ENCODE measurements at regions not wholly inside any gene's neighbourhood (a gene's known extent, or its start where the extent isn't known, plus 50 kb on each side); places are given as distances from the start of the nearest gene placed in this dataset.

DNA sequence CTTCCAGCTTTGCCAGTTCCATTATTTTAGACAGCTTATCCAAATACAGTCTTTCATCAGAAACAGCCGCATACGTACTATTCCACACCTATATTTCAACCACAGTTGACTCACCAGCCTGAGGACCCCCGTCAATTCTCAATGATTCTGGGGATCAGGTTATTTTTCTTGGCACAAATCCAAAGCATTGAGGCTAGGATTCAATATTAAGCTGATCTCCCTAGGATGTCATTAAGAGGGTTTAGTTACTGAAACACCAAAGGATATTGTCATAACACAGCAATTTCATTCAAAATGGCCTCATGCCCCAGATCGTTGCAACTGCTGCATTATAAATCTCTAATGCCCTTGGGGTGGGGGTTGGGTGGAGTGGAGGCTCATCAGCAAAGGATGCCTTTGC, 214.6 kb downstream of the PTEN start:
- ChIA-PET CTCF (no interaction called here), POLR2A (no interaction called here)

DNA sequence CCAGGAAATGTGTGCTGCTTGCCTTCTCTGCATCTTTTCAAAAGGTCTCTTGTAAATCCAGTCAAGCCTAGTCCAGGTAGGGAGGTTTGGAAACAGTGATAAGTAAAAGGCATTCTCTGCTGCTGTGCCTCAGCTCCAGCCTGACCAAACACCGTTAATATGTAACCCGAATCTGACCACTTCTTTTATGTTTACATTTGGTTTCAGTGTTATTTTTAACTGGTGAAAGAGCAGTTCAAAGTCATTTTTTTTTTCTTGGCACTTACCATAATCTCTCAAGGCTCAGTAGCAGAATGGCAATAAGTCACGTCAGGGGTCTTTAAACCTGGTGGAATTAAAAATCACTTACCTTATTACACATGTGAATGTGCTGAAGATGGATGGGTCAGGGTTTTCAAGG, 216.8 kb downstream of the PTEN start:
- DNase-seq (ENCODE audit: low spot score) (no peak), ATAC-seq (no peak)
- CTCF ChIA-PET: no interaction called here
- H3K36me3 Mint-ChIP-seq: no peaks in the 10 kb centered on the region
- H3K27ac Mint-ChIP-seq: no peak overlapping the region
- H3K4me1 Mint-ChIP-seq: peaks cover 16% of the 10 kb centered on the region
- TF ChIP-seq, protein P1, sequence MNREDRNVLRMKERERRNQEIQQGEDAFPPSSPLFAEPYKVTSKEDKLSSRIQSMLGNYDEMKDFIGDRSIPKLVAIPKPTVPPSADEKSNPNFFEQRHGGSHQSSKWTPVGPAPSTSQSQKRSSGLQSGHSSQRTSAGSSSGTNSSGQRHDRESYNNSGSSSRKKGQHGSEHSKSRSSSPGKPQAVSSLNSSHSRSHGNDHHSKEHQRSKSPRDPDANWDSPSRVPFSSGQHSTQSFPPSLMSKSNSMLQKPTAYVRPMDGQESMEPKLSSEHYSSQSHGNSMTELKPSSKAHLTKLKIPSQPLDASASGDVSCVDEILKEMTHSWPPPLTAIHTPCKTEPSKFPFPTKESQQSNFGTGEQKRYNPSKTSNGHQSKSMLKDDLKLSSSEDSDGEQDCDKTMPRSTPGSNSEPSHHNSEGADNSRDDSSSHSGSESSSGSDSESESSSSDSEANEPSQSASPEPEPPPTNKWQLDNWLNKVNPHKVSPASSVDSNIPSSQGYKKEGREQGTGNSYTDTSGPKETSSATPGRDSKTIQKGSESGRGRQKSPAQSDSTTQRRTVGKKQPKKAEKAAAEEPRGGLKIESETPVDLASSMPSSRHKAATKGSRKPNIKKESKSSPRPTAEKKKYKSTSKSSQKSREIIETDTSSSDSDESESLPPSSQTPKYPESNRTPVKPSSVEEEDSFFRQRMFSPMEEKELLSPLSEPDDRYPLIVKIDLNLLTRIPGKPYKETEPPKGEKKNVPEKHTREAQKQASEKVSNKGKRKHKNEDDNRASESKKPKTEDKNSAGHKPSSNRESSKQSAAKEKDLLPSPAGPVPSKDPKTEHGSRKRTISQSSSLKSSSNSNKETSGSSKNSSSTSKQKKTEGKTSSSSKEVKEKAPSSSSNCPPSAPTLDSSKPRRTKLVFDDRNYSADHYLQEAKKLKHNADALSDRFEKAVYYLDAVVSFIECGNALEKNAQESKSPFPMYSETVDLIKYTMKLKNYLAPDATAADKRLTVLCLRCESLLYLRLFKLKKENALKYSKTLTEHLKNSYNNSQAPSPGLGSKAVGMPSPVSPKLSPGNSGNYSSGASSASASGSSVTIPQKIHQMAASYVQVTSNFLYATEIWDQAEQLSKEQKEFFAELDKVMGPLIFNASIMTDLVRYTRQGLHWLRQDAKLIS (CRISPR knock-in tag; IDR thresholded peaks at IDR 0.05; ENCODE audit: borderline replicate concordance): no peak
- peak; percentile 19; the same call in 1 of the 2 replicates for TF ChIP-seq GABPB1 (CRISPR knock-in tag; IDR thresholded peaks at IDR 0.05)
- H3K9me3 Mint-ChIP-seq: no peaks in the 10 kb centered on the region
- no peak overlapping the region for H3K4me3 Mint-ChIP-seq
- H3K27me3 Mint-ChIP-seq (ENCODE audit: low read depth): no peaks in the 10 kb centered on the region
- POLR2A ChIA-PET: no interaction called here

More for the DNA sequence above, 214.6 kb downstream of the PTEN start:
- TF ChIP-seq TCF7 (CRISPR knock-in tag; IDR thresholded peaks at IDR 0.05; ENCODE audit: low read depth): no peak
- TF ChIP-seq ZNF232 (CRISPR knock-in tag; IDR thresholded peaks at IDR 0.05): no peak
- TF ChIP-seq, protein P2, sequence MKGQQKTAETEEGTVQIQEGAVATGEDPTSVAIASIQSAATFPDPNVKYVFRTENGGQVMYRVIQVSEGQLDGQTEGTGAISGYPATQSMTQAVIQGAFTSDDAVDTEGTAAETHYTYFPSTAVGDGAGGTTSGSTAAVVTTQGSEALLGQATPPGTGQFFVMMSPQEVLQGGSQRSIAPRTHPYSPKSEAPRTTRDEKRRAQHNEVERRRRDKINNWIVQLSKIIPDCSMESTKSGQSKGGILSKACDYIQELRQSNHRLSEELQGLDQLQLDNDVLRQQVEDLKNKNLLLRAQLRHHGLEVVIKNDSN (CRISPR knock-in tag; IDR thresholded peaks at IDR 0.05): no peak
- no peak for TF ChIP-seq CREB1 (CRISPR knock-in tag; IDR thresholded peaks at IDR 0.05)
- no peak for TF ChIP-seq ZBTB21 (CRISPR knock-in tag; IDR thresholded peaks at IDR 0.05; ENCODE audit: borderline replicate concordance)
- TF ChIP-seq ETV6 (CRISPR knock-in tag; IDR thresholded peaks at IDR 0.05): no peak
- TF ChIP-seq ZNF671 (CRISPR knock-in tag; IDR thresholded peaks at IDR 0.05): no peak
- TF ChIP-seq, protein P3, sequence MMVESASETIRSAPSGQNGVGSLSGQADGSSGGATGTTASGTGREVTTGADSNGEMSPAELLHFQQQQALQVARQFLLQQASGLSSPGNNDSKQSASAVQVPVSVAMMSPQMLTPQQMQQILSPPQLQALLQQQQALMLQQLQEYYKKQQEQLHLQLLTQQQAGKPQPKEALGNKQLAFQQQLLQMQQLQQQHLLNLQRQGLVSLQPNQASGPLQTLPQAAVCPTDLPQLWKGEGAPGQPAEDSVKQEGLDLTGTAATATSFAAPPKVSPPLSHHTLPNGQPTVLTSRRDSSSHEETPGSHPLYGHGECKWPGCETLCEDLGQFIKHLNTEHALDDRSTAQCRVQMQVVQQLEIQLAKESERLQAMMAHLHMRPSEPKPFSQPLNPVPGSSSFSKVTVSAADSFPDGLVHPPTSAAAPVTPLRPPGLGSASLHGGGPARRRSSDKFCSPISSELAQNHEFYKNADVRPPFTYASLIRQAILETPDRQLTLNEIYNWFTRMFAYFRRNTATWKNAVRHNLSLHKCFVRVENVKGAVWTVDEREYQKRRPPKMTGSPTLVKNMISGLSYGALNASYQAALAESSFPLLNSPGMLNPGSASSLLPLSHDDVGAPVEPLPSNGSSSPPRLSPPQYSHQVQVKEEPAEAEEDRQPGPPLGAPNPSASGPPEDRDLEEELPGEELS (CRISPR knock-in tag; IDR thresholded peaks at IDR 0.05): no peak
- no peak for TF ChIP-seq CBFB (CRISPR knock-in tag; IDR thresholded peaks at IDR 0.05; ENCODE audit: low read depth)
- TF ChIP-seq, protein P4, sequence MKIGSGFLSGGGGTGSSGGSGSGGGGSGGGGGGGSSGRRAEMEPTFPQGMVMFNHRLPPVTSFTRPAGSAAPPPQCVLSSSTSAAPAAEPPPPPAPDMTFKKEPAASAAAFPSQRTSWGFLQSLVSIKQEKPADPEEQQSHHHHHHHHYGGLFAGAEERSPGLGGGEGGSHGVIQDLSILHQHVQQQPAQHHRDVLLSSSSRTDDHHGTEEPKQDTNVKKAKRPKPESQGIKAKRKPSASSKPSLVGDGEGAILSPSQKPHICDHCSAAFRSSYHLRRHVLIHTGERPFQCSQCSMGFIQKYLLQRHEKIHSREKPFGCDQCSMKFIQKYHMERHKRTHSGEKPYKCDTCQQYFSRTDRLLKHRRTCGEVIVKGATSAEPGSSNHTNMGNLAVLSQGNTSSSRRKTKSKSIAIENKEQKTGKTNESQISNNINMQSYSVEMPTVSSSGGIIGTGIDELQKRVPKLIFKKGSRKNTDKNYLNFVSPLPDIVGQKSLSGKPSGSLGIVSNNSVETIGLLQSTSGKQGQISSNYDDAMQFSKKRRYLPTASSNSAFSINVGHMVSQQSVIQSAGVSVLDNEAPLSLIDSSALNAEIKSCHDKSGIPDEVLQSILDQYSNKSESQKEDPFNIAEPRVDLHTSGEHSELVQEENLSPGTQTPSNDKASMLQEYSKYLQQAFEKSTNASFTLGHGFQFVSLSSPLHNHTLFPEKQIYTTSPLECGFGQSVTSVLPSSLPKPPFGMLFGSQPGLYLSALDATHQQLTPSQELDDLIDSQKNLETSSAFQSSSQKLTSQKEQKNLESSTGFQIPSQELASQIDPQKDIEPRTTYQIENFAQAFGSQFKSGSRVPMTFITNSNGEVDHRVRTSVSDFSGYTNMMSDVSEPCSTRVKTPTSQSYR (CRISPR knock-in tag; IDR thresholded peaks at IDR 0.05): no peak
- TF ChIP-seq, protein P5, sequence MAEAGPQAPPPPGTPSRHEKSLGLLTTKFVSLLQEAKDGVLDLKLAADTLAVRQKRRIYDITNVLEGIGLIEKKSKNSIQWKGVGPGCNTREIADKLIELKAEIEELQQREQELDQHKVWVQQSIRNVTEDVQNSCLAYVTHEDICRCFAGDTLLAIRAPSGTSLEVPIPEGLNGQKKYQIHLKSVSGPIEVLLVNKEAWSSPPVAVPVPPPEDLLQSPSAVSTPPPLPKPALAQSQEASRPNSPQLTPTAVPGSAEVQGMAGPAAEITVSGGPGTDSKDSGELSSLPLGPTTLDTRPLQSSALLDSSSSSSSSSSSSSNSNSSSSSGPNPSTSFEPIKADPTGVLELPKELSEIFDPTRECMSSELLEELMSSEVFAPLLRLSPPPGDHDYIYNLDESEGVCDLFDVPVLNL (CRISPR knock-in tag; IDR thresholded peaks at IDR 0.05; ENCODE audit: borderline replicate concordance, low read depth): no peak
- Mint-ChIP-seq H3K4me1 (peaks cover 15% of the 10 kb centered on the region), H3K27me3 (ENCODE audit: low read depth) (no peaks in the 10 kb centered on the region), H3K27ac (no peak overlapping the region), H3K4me3 (no peak overlapping the region), H3K36me3 (no peaks in the 10 kb centered on the region), H3K9me3 (no peaks in the 10 kb centered on the region)
- ATAC-seq (no peak), DNase-seq (ENCODE audit: low spot score) (no peak)
